Medulla oblongata (tissue), 1 donor: ENCODE measurements at regions not wholly inside any gene's neighbourhood (a gene's known extent, or its start where the extent isn't known, plus 50 kb on each side); places are given as distances from the start of the nearest gene placed in this dataset.
A peak's percentile ranks its signal among the peaks of the same experiment; 100 is the strongest.

Experiments used
- DNase-seq: peaks from one replicate; pipeline ENCODE4 v3.0.0-alpha.2; 2015; ENCODE audit errors: extremely low spot score

GRCh38 chr7:94054130-94054529, 50.0 kb upstream of the BET1 start:
- DNase-seq, result no peak

- DNase-seq, result no peak
These were observed 51.8 kb upstream of the BET1 start for GRCh38 chr7:94055963-94056362.

GRCh38 chr7:94056796-94057207, 52.6 kb upstream of the BET1 start:
- DNase-seq, result no peak

GRCh38 chr7:94057955-94058354, 53.8 kb upstream of the BET1 start:
- DNase-seq, result no peak

GRCh38 chr7:94059746-94060145, 55.6 kb upstream of the BET1 start:
- DNase-seq, result no peak

GRCh38 chr7:94060752-94061151, 56.6 kb upstream of the BET1 start:
- DNase-seq, result no peak

GRCh38 chr7:94061326-94061725, 57.2 kb upstream of the BET1 start:
- DNase-seq, result no peak

- DNase-seq, result no peak
These were observed 58.2 kb upstream of the BET1 start for GRCh38 chr7:94062372-94062771.

- no peak for DNase-seq
These were observed 60.5 kb upstream of the BET1 start for GRCh38 chr7:94064541-94065191.

- no peak for DNase-seq
These were observed 62.9 kb upstream of the BET1 start for GRCh38 chr7:94067047-94067446.

- DNase-seq, result no peak
These were observed 63.4 kb upstream of the BET1 start for GRCh38 chr7:94067506-94067905.

GRCh38 chr7:94069162-94069739, 65.1 kb upstream of the BET1 start:
- DNase-seq, result no peak

GRCh38 chr7:94080551-94080950, 76.4 kb upstream of the BET1 start:
- no peak for DNase-seq

- DNase-seq, result no peak
These were observed 78.0 kb upstream of the BET1 start for GRCh38 chr7:94082126-94082525.

GRCh38 chr7:94087664-94088352, 83.7 kb upstream of the BET1 start:
- DNase-seq, result peak; percentile 55

- no peak for DNase-seq
These were observed 84.4 kb upstream of the BET1 start for GRCh38 chr7:94088560-94088959.

- DNase-seq, result no peak
These were observed 85.7 kb upstream of the BET1 start for GRCh38 chr7:94089806-94090205.

GRCh38 chr7:94092980-94093379, 88.8 kb upstream of the BET1 start:
- no peak for DNase-seq

- DNase-seq, result no peak
These were observed 90.1 kb upstream of the BET1 start for GRCh38 chr7:94094298-94094697.

GRCh38 chr7:94095316-94096009, 91.3 kb upstream of the BET1 start:
- DNase-seq, result no peak

GRCh38 chr7:94099679-94100078, 95.5 kb upstream of the BET1 start:
- no peak for DNase-seq

- no peak for DNase-seq
These were observed 96.7 kb upstream of the BET1 start for GRCh38 chr7:94100723-94101345.
